Progenitor cell of endocrine pancreas (in vitro differentiated cells): ENCODE measurements at regions not wholly inside any gene's neighbourhood (a gene's known extent, or its start where the extent isn't known, plus 50 kb on each side); places are given as distances from the start of the nearest gene placed in this dataset.

Experiments used
- DNase-seq: peaks from one replicate; pipeline ENCODE4 v3.0.0; 2021; ENCODE audit warnings: low spot score; ENCODE audit not compliant: unreplicated experiment
- H3K27ac Mint-ChIP-seq: 2 replicates; pipeline ENCODE4 v1.8.0; 2021; ENCODE audit warnings: mild to moderate bottlenecking, moderate library complexity, mixed read lengths
- H3K27me3 Mint-ChIP-seq: 2 replicates; pipeline ENCODE4 v1.8.0; 2021; ENCODE audit warnings: mixed read lengths
- H3K36me3 Mint-ChIP-seq: 2 replicates; pipeline ENCODE4 v1.8.0; 2022; ENCODE audit warnings: mixed read lengths; ENCODE audit not compliant: insufficient read depth
- H3K4me1 Mint-ChIP-seq: 2 replicates; pipeline ENCODE4 v1.8.0; 2021; ENCODE audit warnings: low read depth, mixed read lengths
- H3K4me3 Mint-ChIP-seq: 2 replicates; pipeline ENCODE4 v1.8.0; 2021; ENCODE audit warnings: low read depth, mild to moderate bottlenecking, moderate library complexity, mixed read lengths
- H3K9me3 Mint-ChIP-seq: 2 replicates; pipeline ENCODE4 v1.8.0; 2021; ENCODE audit warnings: low read depth, mixed read lengths
- TF ChIP-seq, protein P1 (sequence below): fragments of 200-600 bp; sonication (generic); IDR thresholded peaks from one replicate; pipeline ENCODE4 v1.5.0; 2021; ENCODE audit warnings: antibody characterized with exemption, mild to moderate bottlenecking; ENCODE audit not compliant: unreplicated experiment

GRCh38 chr1:87840767-87841166, 512.1 kb downstream of the LMO4 start:
- DNase-seq: no peak
- peaks cover 5% of the 10 kb centered on the region for H3K9me3 Mint-ChIP-seq
- TF ChIP-seq, protein P1, sequence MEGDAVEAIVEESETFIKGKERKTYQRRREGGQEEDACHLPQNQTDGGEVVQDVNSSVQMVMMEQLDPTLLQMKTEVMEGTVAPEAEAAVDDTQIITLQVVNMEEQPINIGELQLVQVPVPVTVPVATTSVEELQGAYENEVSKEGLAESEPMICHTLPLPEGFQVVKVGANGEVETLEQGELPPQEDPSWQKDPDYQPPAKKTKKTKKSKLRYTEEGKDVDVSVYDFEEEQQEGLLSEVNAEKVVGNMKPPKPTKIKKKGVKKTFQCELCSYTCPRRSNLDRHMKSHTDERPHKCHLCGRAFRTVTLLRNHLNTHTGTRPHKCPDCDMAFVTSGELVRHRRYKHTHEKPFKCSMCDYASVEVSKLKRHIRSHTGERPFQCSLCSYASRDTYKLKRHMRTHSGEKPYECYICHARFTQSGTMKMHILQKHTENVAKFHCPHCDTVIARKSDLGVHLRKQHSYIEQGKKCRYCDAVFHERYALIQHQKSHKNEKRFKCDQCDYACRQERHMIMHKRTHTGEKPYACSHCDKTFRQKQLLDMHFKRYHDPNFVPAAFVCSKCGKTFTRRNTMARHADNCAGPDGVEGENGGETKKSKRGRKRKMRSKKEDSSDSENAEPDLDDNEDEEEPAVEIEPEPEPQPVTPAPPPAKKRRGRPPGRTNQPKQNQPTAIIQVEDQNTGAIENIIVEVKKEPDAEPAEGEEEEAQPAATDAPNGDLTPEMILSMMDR: no peak
- H3K27me3 Mint-ChIP-seq: no peaks in the 10 kb centered on the region
- H3K4me1 Mint-ChIP-seq: no peaks in the 10 kb centered on the region
- no peaks in the 10 kb centered on the region for H3K36me3 Mint-ChIP-seq
- no peak overlapping the region for H3K27ac Mint-ChIP-seq
- H3K4me3 Mint-ChIP-seq: no peak overlapping the region

GRCh38 chr1:87841332-87841731, 512.7 kb downstream of the LMO4 start:
- no peaks in the 10 kb centered on the region for H3K36me3 Mint-ChIP-seq
- H3K27ac Mint-ChIP-seq: no peak overlapping the region
- H3K4me1 Mint-ChIP-seq: no peaks in the 10 kb centered on the region
- TF ChIP-seq, protein P1: no peak
- H3K4me3 Mint-ChIP-seq: no peak overlapping the region
- peaks cover 5% of the 10 kb centered on the region for H3K9me3 Mint-ChIP-seq
- DNase-seq: no peak
- H3K27me3 Mint-ChIP-seq: no peaks in the 10 kb centered on the region

- H3K27me3 Mint-ChIP-seq: no peaks in the 10 kb centered on the region
- H3K27ac Mint-ChIP-seq: no peak overlapping the region
- no peaks in the 10 kb centered on the region for H3K36me3 Mint-ChIP-seq
- peaks cover 5% of the 10 kb centered on the region for H3K9me3 Mint-ChIP-seq
- H3K4me3 Mint-ChIP-seq: no peak overlapping the region
- no peaks in the 10 kb centered on the region for H3K4me1 Mint-ChIP-seq
- TF ChIP-seq, protein P1: no peak
- no peak for DNase-seq
These were observed 513.5 kb downstream of the LMO4 start for GRCh38 chr1:87842156-87842555.

GRCh38 chr1:87844251-87844650, 515.6 kb downstream of the LMO4 start:
- DNase-seq: no peak
- Mint-ChIP-seq H3K36me3 (no peaks in the 10 kb centered on the region), H3K27me3 (no peaks in the 10 kb centered on the region), H3K27ac (no peak overlapping the region), H3K9me3 (peaks cover 5% of the 10 kb centered on the region), H3K4me3 (no peak overlapping the region), H3K4me1 (no peaks in the 10 kb centered on the region)
- TF ChIP-seq, protein P1: no peak

DNA sequence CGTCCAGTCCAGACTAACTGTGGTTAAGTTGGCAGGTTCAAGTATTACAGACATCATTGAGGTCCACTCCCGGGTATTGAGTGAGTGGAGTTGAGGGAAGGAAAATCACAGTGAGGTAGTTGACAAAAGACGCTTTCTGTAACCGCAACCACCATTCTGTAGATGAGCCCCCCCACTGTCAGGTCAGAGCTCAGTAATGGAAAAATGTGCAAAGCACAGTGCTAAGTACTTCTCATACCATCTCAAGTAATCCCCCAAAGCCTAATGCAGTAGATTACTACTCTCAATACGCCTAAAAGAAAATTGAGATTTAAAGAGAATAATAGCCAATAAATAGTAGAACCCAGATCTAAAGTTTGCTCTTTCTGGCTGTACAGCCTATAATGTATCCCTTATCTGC, 522.8 kb downstream of the LMO4 start:
- Mint-ChIP-seq H3K4me3 (no peak overlapping the region), H3K4me1 (peaks cover 5% of the 10 kb centered on the region), H3K36me3 (no peaks in the 10 kb centered on the region), H3K27ac (no peak overlapping the region), H3K9me3 (no peaks in the 10 kb centered on the region), H3K27me3 (no peaks in the 10 kb centered on the region)
- no peak for DNase-seq
- TF ChIP-seq, protein P1: no peak
